ENCODE measurements at regions not wholly inside any gene's neighbourhood (a gene's known extent, or its start where the extent isn't known, plus 50 kb on each side); places are given as distances from the start of the nearest gene placed in this dataset.

GRCh38 chr2:57848723-57849122 is 197.9 kb upstream of the VRK2 start:
- TF ChIP-seq CTCF (conservative IDR thresholded peaks at IDR 0.05) (no peak), EZH2 (IDR thresholded peaks at IDR 0.05; ENCODE audit: low read depth) (no peak)

All from PC-9 (cell line).